ENCODE measurements at regions not wholly inside any gene's neighbourhood (a gene's known extent, or its start where the extent isn't known, plus 50 kb on each side); places are given as distances from the start of the nearest gene placed in this dataset.

GRCh38 chr4:59063015-59063720 lies 1953.0 kb upstream of the IGFBP7 start:
- TF ChIP-seq, protein P1, sequence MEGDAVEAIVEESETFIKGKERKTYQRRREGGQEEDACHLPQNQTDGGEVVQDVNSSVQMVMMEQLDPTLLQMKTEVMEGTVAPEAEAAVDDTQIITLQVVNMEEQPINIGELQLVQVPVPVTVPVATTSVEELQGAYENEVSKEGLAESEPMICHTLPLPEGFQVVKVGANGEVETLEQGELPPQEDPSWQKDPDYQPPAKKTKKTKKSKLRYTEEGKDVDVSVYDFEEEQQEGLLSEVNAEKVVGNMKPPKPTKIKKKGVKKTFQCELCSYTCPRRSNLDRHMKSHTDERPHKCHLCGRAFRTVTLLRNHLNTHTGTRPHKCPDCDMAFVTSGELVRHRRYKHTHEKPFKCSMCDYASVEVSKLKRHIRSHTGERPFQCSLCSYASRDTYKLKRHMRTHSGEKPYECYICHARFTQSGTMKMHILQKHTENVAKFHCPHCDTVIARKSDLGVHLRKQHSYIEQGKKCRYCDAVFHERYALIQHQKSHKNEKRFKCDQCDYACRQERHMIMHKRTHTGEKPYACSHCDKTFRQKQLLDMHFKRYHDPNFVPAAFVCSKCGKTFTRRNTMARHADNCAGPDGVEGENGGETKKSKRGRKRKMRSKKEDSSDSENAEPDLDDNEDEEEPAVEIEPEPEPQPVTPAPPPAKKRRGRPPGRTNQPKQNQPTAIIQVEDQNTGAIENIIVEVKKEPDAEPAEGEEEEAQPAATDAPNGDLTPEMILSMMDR (IDR thresholded peaks at IDR 0.05; ENCODE audit: borderline replicate concordance, insufficient read depth, low read depth, low read length), result no peak
- no peak overlapping the region for H3K4me3 ChIP-seq (ENCODE audit: low read depth, low read length)

DNA sequence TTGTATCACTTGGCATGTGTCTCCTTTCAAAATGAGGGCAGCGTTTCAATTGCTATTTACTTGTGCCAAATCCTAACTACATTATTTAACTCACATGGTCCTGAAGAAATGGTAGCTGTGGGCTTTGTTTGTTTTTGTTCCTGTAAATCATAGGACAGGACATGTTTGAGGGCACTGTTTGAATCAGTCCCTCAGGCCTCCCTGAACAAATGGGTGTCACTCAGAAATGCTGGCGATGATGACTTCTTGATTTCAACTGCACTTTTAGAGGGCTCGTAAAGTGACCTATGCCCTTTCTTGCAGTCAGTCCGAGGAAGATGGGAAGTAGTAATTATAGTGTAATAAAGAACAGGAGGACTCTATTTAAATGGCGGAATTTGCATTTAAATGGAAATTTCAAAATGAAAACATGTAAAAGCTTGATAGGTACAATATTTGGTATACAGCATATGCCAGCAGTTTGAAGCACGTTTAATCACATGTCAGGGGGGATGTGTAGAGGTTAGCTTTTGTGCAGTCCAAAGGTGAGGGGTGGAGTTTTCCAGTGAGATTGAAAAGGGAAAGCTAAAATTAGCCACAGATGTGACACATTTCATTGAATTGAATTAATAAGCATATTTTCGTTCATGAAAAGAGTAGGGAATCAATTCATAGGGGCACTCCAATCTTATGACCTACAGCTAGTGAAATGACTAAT lies 1958.7 kb upstream of the IGFBP7 start:
- TF ChIP-seq, protein P1 (IDR thresholded peaks at IDR 0.05; ENCODE audit: borderline replicate concordance, insufficient read depth, low read depth, low read length), result no peak
- H3K4me3 ChIP-seq (ENCODE audit: low read depth, low read length), result no peak overlapping the region

DNA sequence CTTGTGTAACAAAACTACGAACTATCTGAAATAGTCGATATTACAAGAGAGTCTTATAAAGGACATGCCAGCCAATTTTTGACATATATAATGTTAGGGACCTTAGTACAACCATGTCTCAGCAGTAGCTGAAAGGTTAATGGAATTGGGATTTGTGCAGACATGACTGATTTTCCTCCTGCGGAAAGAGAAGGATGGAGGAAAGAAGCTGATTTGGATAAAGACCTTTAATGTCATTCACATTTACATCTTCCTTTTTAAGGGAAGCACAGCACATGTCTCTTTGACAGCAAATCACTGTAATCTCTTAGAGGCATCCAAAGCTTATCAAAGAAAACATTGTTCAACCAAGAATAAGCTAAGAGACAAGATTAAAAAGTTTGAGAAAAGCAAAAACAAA lies 1976.2 kb upstream of the IGFBP7 start:
- TF ChIP-seq, protein P1 (IDR thresholded peaks at IDR 0.05; ENCODE audit: borderline replicate concordance, insufficient read depth, low read depth, low read length), result no peak
- no peak overlapping the region for H3K4me3 ChIP-seq (ENCODE audit: low read depth, low read length)

DNA sequence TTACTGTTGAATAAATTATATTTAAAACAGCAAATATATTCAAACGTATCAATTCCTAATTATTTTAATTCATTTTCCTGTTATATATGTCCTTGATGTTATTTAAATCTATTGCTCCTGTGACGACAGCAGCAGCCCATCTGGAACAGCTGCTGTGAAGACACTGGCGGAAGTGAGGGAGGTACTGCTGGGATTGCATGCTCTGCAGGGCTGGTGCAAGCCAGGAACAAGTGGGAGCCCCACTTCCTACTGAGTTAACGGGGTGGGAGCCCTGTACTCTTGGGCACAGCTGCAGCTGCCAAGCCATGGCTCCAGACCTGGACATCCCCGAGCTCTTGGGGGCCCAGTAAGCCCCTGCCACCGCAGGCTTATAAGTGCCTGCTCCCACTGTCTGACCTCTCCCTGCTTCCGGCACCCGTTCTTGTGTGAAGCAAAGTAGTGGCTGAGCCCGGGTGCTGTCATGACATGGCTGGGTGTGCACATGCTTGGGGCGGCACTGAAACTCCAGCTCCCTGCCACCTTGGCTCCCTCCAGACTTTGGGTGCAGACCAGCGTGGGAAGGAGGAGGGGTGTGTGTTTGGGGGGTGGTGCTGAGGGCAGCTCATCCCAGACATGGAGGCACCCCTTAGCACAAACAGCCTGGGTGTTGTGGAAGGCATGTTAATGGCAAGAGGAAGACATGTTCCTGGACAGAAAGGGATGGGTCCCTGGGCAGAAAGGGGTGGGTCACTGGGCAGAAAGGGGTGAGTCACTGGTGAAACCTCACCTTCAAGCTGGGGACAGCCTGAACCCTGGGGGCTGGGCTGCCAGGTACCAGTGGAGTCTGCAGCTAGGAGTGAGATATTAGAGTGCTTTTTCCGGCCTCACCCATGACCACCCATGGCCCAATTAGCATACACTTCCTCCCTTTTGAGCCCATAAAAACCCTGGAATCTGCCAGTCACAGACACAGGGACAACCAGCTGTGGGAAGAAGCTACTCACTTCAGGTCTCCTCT lies 1981.3 kb upstream of the IGFBP7 start:
- TF ChIP-seq, protein P1 (IDR thresholded peaks at IDR 0.05; ENCODE audit: borderline replicate concordance, insufficient read depth, low read depth, low read length), result no peak
- H3K4me3 ChIP-seq (ENCODE audit: low read depth, low read length), result no peak overlapping the region

- no peak overlapping the region for H3K4me3 ChIP-seq (ENCODE audit: low read depth, low read length)
- TF ChIP-seq, protein P1 (IDR thresholded peaks at IDR 0.05; ENCODE audit: borderline replicate concordance, insufficient read depth, low read depth, low read length), result no peak
Measured at GRCh38 chr4:59094505-59094904, 1984.3 kb upstream of the IGFBP7 start.

DNA sequence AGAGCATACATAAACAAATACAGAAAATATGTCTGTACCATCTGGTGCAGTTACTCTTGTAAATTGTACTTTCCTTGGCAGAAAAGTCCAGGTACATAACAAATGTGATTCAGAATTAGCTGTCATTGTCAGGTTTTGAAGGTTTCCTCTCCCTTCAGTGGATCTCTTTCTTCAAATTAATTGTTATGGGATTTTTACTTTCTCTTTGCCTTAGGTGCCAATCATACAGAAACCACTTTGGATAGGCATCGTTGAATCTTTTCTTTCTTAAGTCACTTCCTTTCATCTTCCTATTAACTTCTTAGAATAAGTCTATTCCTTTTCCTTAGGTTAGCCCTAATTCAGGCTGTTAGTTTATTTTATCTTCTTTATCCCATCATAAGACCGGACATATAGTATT lies 1992.1 kb upstream of the IGFBP7 start:
- no peak overlapping the region for H3K4me3 ChIP-seq (ENCODE audit: low read depth, low read length)
- TF ChIP-seq, protein P1 (IDR thresholded peaks at IDR 0.05; ENCODE audit: borderline replicate concordance, insufficient read depth, low read depth, low read length), result no peak
